Ovary (tissue), 7 donors: ENCODE measurements at regions not wholly inside any gene's neighbourhood (a gene's known extent, or its start where the extent isn't known, plus 50 kb on each side); places are given as distances from the start of the nearest gene placed in this dataset.

Experiments
- DNase-seq, 5 donors: peaks; one replicate each; pipeline ENCODE4 v3.0.0-alpha.2; 2019 to 2020
- H3K27ac ChIP-seq, 2 donors: fragments of 200-600 bp; one replicate each; pipeline versions ENCODE4 v1.5.1 to v1.8.0; 2019 to 2022
- H3K27me3 ChIP-seq: fragments of 200-600 bp; one replicate; pipeline ENCODE4 v1.8.0; 2022
- H3K36me3 ChIP-seq: fragments of 200-600 bp; sonication (generic); one replicate; pipeline ENCODE4 v1.5.1; 2019
- H3K4me1 ChIP-seq: one replicate; pipeline ENCODE4 v1.8.1; 2013; ENCODE audit warnings: mild to moderate bottlenecking, moderate library complexity; ENCODE audit not compliant: insufficient read depth
- H3K4me3 ChIP-seq: fragments of 200-600 bp; sonication (generic); one replicate; pipeline ENCODE4 v1.5.1; 2017
- H3K9me3 ChIP-seq, 2 donors: fragments of 200-600 bp in 1 of 2; sonication (generic) in 1 of 2; one replicate each; pipeline versions ENCODE4 v1.5.1 to v1.8.1; 2013 to 2019; ENCODE audit warnings: mild to moderate bottlenecking in 1 of 2, moderate library complexity in 1 of 2
- CTCF ChIP-seq, 3 donors: fragments of 450-650 bp in 2 of 3; fragments of 200-600 bp in 1 of 3; IDR thresholded peaks; one replicate each; pipeline versions ENCODE4 v1.5.1 to v1.8.0; 2016 to 2022; ENCODE audit warnings: antibody characterized with exemption in 3 of 3, mild to moderate bottlenecking in 1 of 3
- EP300 ChIP-seq: sonication (generic); formaldehyde crosslinking; IDR thresholded peaks from one replicate; pipeline ENCODE4 v1.6.1; 2017; ENCODE audit warnings: antibody characterized with exemption
- POLR2A ChIP-seq: fragments of 450-650 bp; IDR thresholded peaks from one replicate; pipeline ENCODE4 v1.6.1; 2017; ENCODE audit warnings: antibody characterized with exemption, mild to moderate bottlenecking, moderate library complexity
- WGBS, 3 donors: extraction: QIAGEN DNeasy Blood & Tissue Kit in 1 of 3; methylation state at CpG; one replicate each; pipeline versions ENCODE4 v1.1.5 to v1.1.7; 2013 to 2017; 5-methylcytosine and 5-hydroxymethylcytosine counted together
- intact Hi-C, 4 donors: fragments of 100-400 bp; cut with DNase I; formaldehyde crosslinking; loops; one replicate each; pipeline versions ENCODE4 v1.11.0 to v1.15.1; 2022 to 2023
- donor health status: DM: no; HTN: no; CAD: no; lungs with moderate emphysema.
- donor health status: DM: no; HTN: no; CAD: no.
- donor health status: Bipolar disorder and iron deficiency.
- donor health status: DM: no; HTN: no; CAD: no.
- donor health status: DM: yes; HTN: yes; CAD: no.

DNA sequence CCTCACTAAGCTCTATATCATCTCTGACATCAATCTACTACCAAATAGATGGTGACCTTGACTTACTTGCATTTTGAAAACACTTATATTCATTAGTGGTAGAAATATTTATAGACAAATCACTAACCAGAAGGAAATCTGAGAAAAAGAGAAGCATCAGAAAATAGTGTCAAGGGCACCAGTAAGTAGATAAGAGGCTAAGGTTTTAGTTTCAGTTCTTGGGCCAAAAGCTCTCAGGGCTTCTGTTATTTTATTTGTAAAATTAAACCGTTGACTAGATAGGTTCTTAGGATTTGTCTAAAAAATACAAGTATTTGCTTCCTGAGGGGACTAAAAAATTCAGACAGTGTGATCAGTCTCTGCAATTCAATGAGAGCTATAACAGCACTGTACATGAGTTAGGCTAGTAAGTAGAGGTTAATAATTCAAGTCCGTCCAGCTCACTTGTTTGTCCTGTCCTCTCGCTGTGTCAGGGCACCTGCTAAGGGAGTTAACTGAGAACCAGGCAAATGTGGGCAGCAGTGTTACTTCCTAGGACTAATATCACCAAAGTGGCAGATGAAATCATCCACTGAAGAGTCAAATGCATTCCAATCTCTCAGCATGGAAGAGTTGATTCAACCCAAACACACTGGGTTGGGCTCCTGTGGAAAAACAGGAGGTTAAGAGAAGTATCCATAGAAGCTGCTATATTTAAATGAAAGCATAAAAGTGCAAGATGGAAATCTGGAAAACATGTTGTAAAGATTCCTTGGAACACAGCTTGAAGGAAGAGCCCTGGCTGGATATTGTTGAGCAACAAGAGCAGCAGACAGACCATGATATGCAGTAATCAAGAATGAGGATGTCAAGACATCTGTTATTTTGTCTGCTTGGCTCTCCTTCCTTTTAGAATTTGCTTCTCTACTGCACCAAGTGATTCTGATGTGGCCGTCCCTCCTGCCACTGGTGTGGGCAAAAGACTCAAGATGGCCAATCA lies 134.9 kb upstream of the ZBTB20 start:
- no peak overlapping the region for H3K4me3 ChIP-seq
- TF ChIP-seq POLR2A (no peak), EP300 (no peak), CTCF (IDR thresholded peaks at IDR 0.05) (no peak)
- WGBS, 3 donors: 53 to 68% (median 66%) methylated on average over 4 of the region's 4 CpGs
- DNase-seq: no peak
- peaks cover 2% of the 10 kb centered on the region for H3K4me1 ChIP-seq
- H3K36me3 ChIP-seq: no peaks in the 10 kb centered on the region
- intact Hi-C loops: no loop called here
- no peaks in the 10 kb centered on the region for H3K27me3 ChIP-seq
- no peaks in the 10 kb centered on the region for H3K9me3 ChIP-seq
- peak overlapping the region in 1 of 2 donors; percentile 14 for H3K27ac ChIP-seq

DNA sequence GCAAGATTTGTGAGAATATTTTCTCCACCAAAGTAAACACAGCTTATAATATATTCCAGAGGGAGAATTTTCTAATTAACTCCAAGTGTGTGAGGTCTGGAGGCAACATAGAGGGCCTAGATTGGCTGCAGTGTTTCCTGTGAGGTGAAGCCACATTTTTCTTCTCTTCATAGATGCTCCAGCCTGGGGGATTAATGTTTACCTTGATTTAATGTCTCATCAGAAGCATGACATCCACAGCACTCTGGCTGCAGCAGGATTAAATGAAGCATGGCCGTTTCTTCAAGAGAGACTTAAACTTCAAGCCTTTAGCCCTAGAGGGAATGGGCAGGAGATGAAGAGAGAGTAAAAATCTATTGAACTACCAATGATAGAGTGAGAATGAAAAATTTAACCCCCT lies 137.9 kb upstream of the ZBTB20 start:
- no peak for TF ChIP-seq EP300
- no peak for TF ChIP-seq POLR2A
- no peak for TF ChIP-seq CTCF (IDR thresholded peaks at IDR 0.05)
- no peaks in the 10 kb centered on the region for H3K27me3 ChIP-seq
- no peaks in the 10 kb centered on the region for H3K36me3 ChIP-seq
- DNase-seq: no peak
- intact Hi-C loops: no loop called here
- no peak overlapping the region for H3K4me3 ChIP-seq
- no peaks in the 10 kb centered on the region for H3K9me3 ChIP-seq
- no peak overlapping the region for H3K27ac ChIP-seq
- 82 to 84% (median 84%) methylated on average over 1 of the region's 1 CpG for WGBS, 3 donors
- no peaks in the 10 kb centered on the region for H3K4me1 ChIP-seq

GRCh38 chr3:115286529-115287197 lies 139.6 kb upstream of the ZBTB20 start:
- no peak overlapping the region for H3K4me3 ChIP-seq
- no peaks in the 10 kb centered on the region for H3K27me3 ChIP-seq
- intact Hi-C loops: no loop called here
- no peaks in the 10 kb centered on the region for H3K4me1 ChIP-seq
- no peak overlapping the region for H3K27ac ChIP-seq
- H3K36me3 ChIP-seq: no peaks in the 10 kb centered on the region
- DNase-seq: no peak
- no peaks in the 10 kb centered on the region for H3K9me3 ChIP-seq
- 88 to 93% (median 92%) methylated on average over 2 of the region's 2 CpGs for WGBS, 3 donors
- TF ChIP-seq CTCF (IDR thresholded peaks at IDR 0.05): no peak
- TF ChIP-seq EP300: no peak
- no peak for TF ChIP-seq POLR2A

DNA sequence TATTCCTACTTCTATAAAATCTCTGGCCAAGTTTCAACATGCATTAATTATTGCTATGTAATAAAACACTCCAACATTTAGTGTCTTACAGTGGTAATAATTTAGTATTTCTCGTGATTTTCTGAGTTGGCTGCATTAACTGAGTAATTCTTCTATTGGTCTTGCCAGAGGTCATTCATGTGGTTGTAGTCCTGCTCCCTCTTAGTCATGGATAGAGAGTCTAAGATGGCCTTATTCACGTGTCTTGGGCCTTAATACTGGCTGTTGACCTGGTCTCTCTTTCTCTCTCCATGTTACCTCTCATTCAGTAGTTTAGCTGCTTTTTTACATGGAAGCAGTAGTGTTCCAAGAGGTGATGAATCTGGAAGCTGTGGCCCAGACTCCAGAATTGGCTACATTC lies 140.1 kb upstream of the ZBTB20 start:
- no peak for DNase-seq
- intact Hi-C loops: no loop called here
- 66 to 79% (median 78%) methylated on average over 2 of the region's 2 CpGs for WGBS, 3 donors
- H3K4me3 ChIP-seq: no peak overlapping the region
- H3K9me3 ChIP-seq: no peaks in the 10 kb centered on the region
- H3K27me3 ChIP-seq: no peaks in the 10 kb centered on the region
- no peak overlapping the region for H3K27ac ChIP-seq
- H3K4me1 ChIP-seq: no peaks in the 10 kb centered on the region
- no peak for TF ChIP-seq POLR2A
- TF ChIP-seq EP300: no peak
- TF ChIP-seq CTCF (IDR thresholded peaks at IDR 0.05): no peak
- no peaks in the 10 kb centered on the region for H3K36me3 ChIP-seq
